WI38 (cell line): ENCODE measurements at regions not wholly inside any gene's neighbourhood (a gene's known extent, or its start where the extent isn't known, plus 50 kb on each side); places are given as distances from the start of the nearest gene placed in this dataset.

ENCODE experiments used
- H3K4me3 ChIP-seq: 2 replicates; pipeline ENCODE4 v1.5.1; 2011; ENCODE audit warnings: low read depth, mild to moderate bottlenecking, control low read depth, low read length
- CTCF ChIP-seq: IDR thresholded peaks from 2 replicates; pipeline ENCODE4 v1.5.1; 2012; ENCODE audit warnings: low read depth, mild to moderate bottlenecking, control low read depth, low read length

DNA sequence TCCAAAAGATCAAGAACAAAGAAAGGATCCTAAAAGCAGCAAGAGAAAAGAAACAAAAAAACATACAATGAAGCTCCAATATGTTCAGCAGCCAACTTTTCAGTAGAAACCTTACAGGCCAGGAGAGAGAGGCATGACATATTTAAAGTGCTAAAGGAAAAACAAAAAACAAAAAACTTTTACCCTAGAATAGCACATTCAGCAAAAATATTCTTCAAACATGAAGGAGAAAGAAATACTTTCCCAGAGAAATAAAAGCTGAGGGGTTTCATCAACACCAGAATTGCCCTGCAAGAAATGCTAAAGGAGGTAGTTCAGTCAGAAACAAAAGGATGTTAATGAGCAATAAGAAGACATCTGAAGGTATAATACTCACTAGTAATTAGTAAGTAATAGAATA, 753.5 kb upstream of the POT1 start:
- no peak for TF ChIP-seq CTCF
- H3K4me3 ChIP-seq = no peak overlapping the region

- no peak for TF ChIP-seq CTCF
- no peak overlapping the region for H3K4me3 ChIP-seq
Observed at GRCh38 chr7:125681508-125681907, 751.9 kb upstream of the POT1 start.

GRCh38 chr7:125678771-125679170, 749.1 kb upstream of the POT1 start:
- TF ChIP-seq CTCF = no peak
- H3K4me3 ChIP-seq = no peak overlapping the region

DNA sequence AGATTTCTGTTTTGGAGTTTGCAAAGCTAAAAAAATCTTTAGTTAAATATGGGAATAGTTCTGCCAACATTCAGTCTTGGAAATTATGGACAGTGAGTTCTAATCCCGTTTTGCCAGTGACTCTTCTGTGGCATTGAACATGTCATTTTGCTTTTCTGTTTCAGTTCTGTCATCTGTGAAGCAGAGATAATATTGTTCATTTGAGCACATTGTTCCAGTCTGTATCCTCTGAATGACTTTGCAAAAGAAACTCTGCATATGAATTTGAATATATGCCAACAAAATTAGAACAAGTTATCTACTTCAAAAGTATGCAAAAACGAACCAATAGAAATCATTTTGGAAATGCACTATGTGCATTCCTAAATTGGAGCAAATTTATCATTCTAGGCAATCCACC, 746.0 kb upstream of the POT1 start:
- H3K4me3 ChIP-seq = no peak overlapping the region
- TF ChIP-seq CTCF = no peak

GRCh38 chr7:125675169-125675568, 745.5 kb upstream of the POT1 start:
- H3K4me3 ChIP-seq = no peak overlapping the region
- no peak for TF ChIP-seq CTCF

DNA sequence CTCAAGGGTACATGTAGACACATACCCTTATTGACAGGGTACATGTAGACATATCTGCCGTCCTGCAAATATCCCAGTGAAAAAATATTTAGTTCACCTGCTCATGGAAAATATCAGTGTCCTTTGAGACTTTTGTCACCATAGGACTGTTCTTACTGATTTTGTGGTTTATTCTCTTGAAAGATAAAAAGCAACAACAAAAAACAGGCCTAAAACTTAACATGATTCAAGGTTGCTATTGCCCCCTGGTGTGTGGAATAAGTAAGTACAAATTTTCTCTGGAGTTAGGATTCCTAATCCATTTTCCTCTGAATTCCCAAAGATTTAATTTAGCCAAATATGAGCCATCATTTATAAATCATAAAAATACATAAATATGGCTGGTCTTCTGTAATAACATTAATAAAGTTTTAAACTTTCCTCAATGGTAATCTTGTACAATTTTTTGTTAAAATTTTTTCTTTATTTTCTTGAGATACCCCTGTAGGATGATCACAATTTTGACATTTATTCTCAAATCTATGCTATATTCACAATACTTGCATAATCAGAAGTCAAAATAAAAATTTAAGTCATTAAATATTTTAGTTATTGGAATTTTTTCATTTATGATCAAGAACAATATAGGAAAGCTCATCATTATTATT, 741.4 kb upstream of the POT1 start:
- no peak for TF ChIP-seq CTCF
- no peak overlapping the region for H3K4me3 ChIP-seq

DNA sequence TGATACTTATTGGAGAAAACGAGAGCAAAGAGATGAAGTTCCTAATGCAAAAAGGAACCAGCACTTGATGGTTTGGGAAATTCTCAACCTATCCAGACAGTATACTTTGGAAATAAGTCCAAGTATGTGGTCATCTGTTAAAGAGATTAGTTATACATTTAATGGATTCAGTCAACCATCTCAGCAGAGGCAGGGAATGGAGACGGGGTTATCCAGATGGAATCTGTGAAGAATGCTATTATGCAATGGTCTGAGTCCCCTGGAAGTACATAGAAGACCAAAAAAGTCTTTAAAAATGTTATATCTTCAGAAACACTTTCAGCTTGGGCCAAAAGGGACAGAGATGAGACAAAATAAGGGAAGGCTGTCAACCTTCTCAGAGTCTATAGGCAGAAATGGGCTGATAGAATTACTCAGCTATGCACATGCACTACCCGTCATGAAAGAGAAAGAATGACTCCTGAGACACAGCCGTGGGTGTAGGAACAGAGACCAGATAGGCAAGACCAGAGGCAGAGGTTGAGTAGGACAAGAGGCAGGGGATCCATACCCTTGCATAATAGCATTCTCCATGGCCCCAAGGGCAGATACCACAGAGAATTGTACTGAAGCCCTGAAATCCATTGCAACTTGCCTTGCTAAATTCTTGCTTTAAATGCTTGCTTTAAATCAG, 738.8 kb upstream of the POT1 start:
- TF ChIP-seq CTCF = no peak
- H3K4me3 ChIP-seq = no peak overlapping the region
